OCI-M2 (cell line): ENCODE measurements at regions not wholly inside any gene's neighbourhood (a gene's known extent, or its start where the extent isn't known, plus 50 kb on each side); places are given as distances from the start of the nearest gene placed in this dataset.
"Not testable (repeated sequence)": the region's sequence is repeated elsewhere in the genome, so short reads cannot be mapped to it uniquely, and the experiment has no call there.

ENCODE experiments used
- DNase-seq: peaks from one replicate; lab custom pipeline; 2025; ENCODE audit not compliant: unreplicated experiment; lab: John Stamatoyannopoulos, UW

- DNase-seq = not testable (repeated sequence)
Observed at GRCh38 chr6:63010962-63011361, 200.3 kb upstream of the FKBP1C start.

- no peak for DNase-seq
Observed at GRCh38 chr6:63014290-63014689, 197.0 kb upstream of the FKBP1C start.

GRCh38 chr6:63022631-63023030 lies 188.6 kb upstream of the FKBP1C start:
- no peak for DNase-seq

GRCh38 chr6:63023726-63024125 lies 187.5 kb upstream of the FKBP1C start:
- no peak for DNase-seq

GRCh38 chr6:63049216-63049615 lies 162.1 kb upstream of the FKBP1C start:
- DNase-seq = no peak

- not testable (repeated sequence) for DNase-seq
Observed at GRCh38 chr6:63053206-63053605, 158.1 kb upstream of the FKBP1C start.

GRCh38 chr6:63058601-63059000 lies 152.7 kb upstream of the FKBP1C start:
- no peak for DNase-seq

- DNase-seq = no peak
Observed at GRCh38 chr6:63063631-63064271, 147.5 kb upstream of the FKBP1C start.

GRCh38 chr6:63066055-63066704 lies 145.1 kb upstream of the FKBP1C start:
- DNase-seq = no peak

- no peak for DNase-seq
Observed at GRCh38 chr6:63094947-63095346, 116.3 kb upstream of the FKBP1C start.

- no peak for DNase-seq
Observed at GRCh38 chr6:63097222-63097621, 114.0 kb upstream of the FKBP1C start.

- DNase-seq = no peak
Observed at GRCh38 chr6:63098789-63099188, 112.5 kb upstream of the FKBP1C start.

GRCh38 chr6:63099772-63100459 lies 111.4 kb upstream of the FKBP1C start:
- no peak for DNase-seq

- DNase-seq = no peak
Observed at GRCh38 chr6:63114610-63115211, 96.6 kb upstream of the FKBP1C start.

- DNase-seq = no peak
Observed at GRCh38 chr6:63121166-63121565, 90.1 kb upstream of the FKBP1C start.

- DNase-seq = no peak
Observed at GRCh38 chr6:63140114-63140513, 71.2 kb upstream of the FKBP1C start.

- DNase-seq = no peak
Observed at GRCh38 chr6:63140692-63141318, 70.5 kb upstream of the FKBP1C start.

- no peak for DNase-seq
Observed at GRCh38 chr6:63149730-63150129, 61.5 kb upstream of the FKBP1C start.

GRCh38 chr6:63154535-63154934 lies 56.7 kb upstream of the FKBP1C start:
- no peak for DNase-seq
